NCI-H510A treated with DMSO at 0.1 percent for 48 hours (cell line): ENCODE measurements at regions not wholly inside any gene's neighbourhood (a gene's known extent, or its start where the extent isn't known, plus 50 kb on each side); places are given as distances from the start of the nearest gene placed in this dataset.
"Not testable (repeated sequence)": the region's sequence is repeated elsewhere in the genome, so short reads cannot be mapped to it uniquely, and the experiment has no call there.

Experiments
- DNase-seq: peaks from one replicate; lab custom pipeline; 2025; lab: John Stamatoyannopoulos, UW

GRCh38 chr6:999552-999951 is 306.6 kb upstream of the EXOC2 start:
- DNase-seq, result no peak

- DNase-seq, result no peak
These were observed 305.6 kb upstream of the EXOC2 start for GRCh38 chr6:998551-998950.

GRCh38 chr6:996271-996852 is 303.4 kb upstream of the EXOC2 start:
- DNase-seq, result no peak

GRCh38 chr6:991192-991591 is 298.3 kb upstream of the EXOC2 start:
- DNase-seq, result no peak

- DNase-seq, result no peak
These were observed 291.1 kb upstream of the EXOC2 start for GRCh38 chr6:984031-984430.

- no peak for DNase-seq
These were observed 286.2 kb upstream of the EXOC2 start for GRCh38 chr6:978937-979685.

GRCh38 chr6:977226-977625 is 284.3 kb upstream of the EXOC2 start:
- DNase-seq, result not testable (repeated sequence)

- DNase-seq, result no peak
These were observed 279.2 kb upstream of the EXOC2 start for GRCh38 chr6:971981-972640.

GRCh38 chr6:968791-969190 is 275.9 kb upstream of the EXOC2 start:
- DNase-seq, result no peak

- no peak for DNase-seq
These were observed 274.8 kb upstream of the EXOC2 start for GRCh38 chr6:967701-968100.

GRCh38 chr6:965343-965742 is 272.4 kb upstream of the EXOC2 start:
- no peak for DNase-seq

GRCh38 chr6:963456-963855 is 270.5 kb upstream of the EXOC2 start:
- no peak for DNase-seq

GRCh38 chr6:961407-961960 is 268.5 kb upstream of the EXOC2 start:
- DNase-seq, result no peak

GRCh38 chr6:960356-960755 is 267.4 kb upstream of the EXOC2 start:
- DNase-seq, result no peak

GRCh38 chr6:958488-958887 is 265.5 kb upstream of the EXOC2 start:
- DNase-seq, result no peak

GRCh38 chr6:951399-952181 is 258.7 kb upstream of the EXOC2 start:
- DNase-seq, result no peak

- DNase-seq, result no peak
These were observed 254.4 kb upstream of the EXOC2 start for GRCh38 chr6:947235-947934.

GRCh38 chr6:946546-946945 is 253.6 kb upstream of the EXOC2 start:
- DNase-seq, result no peak

GRCh38 chr6:939526-940252 is 246.8 kb upstream of the EXOC2 start:
- no peak for DNase-seq

- no peak for DNase-seq
These were observed 246.0 kb upstream of the EXOC2 start for GRCh38 chr6:938916-939315.
